GF-D8 (cell line): ENCODE measurements at regions not wholly inside any gene's neighbourhood (a gene's known extent, or its start where the extent isn't known, plus 50 kb on each side); places are given as distances from the start of the nearest gene placed in this dataset.
"Not testable (repeated sequence)": the region's sequence is repeated elsewhere in the genome, so short reads cannot be mapped to it uniquely, and the experiment has no call there.

Experiments
- DNase-seq: peaks from one replicate; lab custom pipeline; 2025; lab: John Stamatoyannopoulos, UW

- no peak for DNase-seq
Measured at GRCh38 chr14:24744641-24745040, 110.7 kb upstream of the GZMB start.

DNA sequence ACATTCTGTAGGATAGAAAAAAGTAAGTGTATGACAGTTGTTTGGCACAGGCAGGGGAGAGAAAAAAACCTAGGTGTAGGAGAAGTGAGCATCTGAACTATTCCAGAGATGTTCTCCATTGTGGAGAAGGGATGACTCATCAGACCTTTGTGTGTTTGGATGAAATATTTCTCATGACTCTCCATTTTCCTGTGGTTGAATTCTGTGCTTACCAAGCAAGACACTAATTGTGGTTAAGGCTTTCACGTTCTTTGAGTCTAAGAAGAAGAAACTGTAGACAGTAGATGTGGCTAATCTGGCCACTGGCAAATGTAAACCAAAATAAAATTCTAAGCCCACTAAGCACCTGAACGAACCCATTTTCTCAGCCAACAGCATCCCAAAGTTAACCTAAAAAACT is 107.9 kb upstream of the GZMB start:
- no peak for DNase-seq

DNA sequence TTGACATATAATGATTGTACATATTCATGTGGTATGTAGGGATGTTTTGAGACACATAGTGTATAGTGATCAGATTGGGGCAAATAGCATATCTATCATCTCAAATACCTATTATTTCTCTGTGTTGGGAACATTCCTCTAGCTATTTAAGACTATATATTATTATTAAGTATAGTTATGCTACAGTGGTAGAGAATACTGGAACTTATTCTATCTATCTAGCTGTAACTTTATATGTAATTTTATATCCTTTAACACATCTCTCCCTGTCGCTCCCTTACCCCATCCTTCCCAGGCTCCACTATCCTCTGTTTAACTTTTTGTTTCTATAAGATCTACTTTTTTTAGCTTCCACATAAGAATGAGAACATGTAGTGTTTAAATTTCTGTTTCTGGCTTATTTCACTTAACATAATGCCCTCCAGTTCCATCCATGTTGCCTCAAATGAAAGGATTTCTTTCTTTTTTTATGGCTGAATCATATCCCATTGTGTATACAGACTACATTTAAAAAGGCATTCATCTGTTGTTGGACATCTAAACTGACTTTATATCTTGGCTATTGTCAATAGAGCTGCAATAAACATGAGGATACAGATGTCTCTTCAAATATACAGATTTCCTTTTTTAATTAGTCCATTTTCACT is 102.1 kb upstream of the GZMB start:
- no peak for DNase-seq

GRCh38 chr14:24734917-24735500 is 101.0 kb upstream of the GZMB start:
- no peak for DNase-seq

DNA sequence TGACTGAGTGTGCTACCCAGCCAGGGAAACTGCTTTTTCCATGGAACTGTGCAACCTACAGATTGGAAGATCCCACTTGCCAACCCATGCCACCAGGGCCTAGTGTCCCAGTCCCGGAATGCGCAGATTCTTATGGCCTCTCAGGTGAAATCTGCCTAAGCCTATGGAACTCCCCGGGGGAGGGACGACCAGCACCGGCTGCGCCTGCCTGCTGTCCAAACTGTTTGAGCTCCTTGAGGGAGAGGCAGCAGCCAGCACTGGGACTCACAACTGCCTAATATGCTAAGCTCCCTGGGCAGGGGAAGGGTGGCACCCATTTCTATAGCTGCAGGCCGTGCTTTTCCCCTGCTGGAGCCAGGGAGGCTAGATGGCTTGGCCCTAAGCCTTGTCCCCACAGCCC is 92.5 kb upstream of the GZMB start:
- DNase-seq = no peak

DNA sequence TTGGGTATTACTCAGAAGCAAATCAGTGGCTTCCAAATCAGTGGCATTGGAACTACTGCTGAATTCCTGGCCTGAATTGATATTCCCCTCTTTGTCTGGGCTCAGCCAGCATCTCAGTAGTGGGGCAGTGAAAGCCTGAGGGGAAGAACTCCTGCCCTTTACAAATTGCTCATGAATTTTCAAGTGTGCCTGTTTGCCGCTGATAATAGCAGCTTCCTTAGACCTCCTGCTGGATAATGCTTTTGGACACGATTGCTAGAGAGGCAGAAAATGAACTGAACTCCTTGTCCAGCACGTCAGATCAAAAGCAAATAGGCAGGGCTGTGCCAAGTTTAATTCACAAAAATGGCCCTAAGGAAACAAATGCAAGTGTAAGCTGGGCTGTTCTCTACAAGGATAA is 91.3 kb upstream of the GZMB start:
- no peak for DNase-seq

DNA sequence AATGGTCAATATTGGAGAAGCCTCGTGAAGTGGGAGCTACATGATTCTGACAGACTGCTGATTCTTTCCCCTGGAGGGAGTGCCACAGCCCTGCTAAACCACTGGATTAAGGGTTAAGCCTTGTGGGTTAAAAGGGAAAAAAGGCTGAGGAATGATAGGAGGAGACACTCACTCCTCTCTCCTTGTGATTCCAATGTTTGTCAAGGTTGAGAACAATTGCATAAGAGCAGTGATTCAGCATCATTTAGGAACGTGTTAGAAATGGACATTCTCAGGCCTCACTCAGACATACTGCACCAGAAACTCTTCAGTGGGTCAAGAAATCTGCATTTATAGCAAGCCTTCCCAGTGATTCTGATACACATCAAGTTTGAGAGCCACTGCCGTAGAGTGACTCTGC is 87.8 kb upstream of the GZMB start:
- DNase-seq = no peak

GRCh38 chr14:24715239-24715638 is 81.2 kb upstream of the GZMB start:
- no peak for DNase-seq

GRCh38 chr14:24713404-24713803 is 79.4 kb upstream of the GZMB start:
- DNase-seq = no peak

DNA sequence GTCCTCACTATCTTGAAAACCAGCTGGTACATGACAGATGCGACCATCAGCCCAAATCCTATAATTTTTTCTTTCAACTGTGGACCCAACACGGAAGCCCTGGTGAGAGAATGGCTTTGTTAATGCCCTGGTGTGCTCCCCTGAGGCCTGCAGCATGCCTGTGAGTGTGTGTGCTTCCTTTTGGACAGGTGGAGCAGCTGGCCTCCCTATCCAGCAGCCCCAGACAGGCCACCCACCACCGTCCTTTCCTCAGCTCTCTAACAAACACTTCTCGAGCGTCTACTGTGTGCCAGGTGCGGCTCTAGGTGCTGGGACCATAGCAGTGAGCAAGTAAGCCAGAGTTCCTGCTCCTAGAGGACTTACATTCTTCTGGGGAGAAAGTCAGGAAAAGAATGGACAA is 78.9 kb upstream of the GZMB start:
- no peak for DNase-seq

GRCh38 chr14:24712374-24712773 is 78.4 kb upstream of the GZMB start:
- no peak for DNase-seq

- no peak for DNase-seq
Measured at GRCh38 chr14:24710403-24711112, 76.6 kb upstream of the GZMB start.

DNA sequence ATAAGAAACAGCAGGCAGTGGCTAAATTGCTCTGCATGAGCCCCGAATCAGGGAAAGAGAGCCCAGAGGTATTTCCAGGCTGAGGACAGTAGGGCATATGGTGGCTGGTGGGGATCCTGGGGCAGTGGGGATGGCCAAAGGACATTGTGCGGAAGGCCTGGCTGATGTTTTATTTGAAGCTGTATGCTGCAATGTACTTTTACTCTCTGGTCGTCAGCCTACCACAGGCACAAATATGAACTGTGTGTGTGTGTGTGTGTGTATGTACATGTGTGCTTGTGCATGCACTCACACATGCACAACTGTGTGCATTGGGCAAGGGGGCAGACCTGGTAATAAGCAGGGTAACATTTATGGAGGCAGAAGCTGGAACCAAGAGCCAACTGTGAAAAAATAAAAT is 74.7 kb upstream of the GZMB start:
- no peak for DNase-seq

DNA sequence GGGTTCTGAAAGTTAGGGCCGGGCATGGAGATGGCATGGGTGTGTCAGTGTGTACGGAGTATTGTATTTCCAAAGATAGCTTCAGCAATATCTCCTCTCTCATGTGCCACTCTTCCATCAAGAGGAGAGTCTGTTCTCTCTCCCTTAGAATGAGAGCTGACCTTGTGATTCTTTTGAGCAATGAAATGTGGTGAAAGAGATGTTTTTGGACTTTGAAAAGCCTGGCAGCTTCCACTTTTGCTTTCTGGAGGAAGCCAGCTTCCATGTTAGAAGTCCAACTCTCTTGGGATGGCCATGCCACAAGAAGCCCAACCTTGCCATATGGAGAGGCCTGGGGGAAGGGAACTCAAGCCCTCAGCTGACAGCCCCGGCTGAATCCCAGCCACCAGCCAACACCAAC is 72.4 kb upstream of the GZMB start:
- no peak for DNase-seq

GRCh38 chr14:24705840-24706239 is 71.8 kb upstream of the GZMB start:
- DNase-seq = no peak

- no peak for DNase-seq
Measured at GRCh38 chr14:24701062-24701461, 67.1 kb upstream of the GZMB start.

GRCh38 chr14:24700511-24700910 is 66.5 kb upstream of the GZMB start:
- no peak for DNase-seq

DNA sequence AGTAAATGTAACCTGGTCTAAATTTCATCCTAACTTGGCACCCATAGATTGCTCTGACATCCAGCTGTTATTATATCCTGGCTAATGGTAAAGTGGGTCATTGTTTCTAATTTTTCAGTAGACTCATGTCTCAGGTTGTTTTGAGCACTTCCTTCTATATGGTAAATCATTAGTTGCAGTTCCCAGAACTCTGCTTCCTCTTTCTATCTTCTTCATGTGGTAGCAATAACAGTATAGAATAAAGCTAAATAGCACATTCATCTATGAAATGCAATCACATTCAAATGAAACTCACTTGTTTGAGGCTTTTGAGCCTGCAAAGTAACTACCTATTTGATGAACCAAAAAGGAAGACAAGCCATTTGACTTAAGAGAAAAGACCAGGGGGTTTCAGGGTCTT is 65.1 kb upstream of the GZMB start:
- DNase-seq = peak; percentile 48

DNA sequence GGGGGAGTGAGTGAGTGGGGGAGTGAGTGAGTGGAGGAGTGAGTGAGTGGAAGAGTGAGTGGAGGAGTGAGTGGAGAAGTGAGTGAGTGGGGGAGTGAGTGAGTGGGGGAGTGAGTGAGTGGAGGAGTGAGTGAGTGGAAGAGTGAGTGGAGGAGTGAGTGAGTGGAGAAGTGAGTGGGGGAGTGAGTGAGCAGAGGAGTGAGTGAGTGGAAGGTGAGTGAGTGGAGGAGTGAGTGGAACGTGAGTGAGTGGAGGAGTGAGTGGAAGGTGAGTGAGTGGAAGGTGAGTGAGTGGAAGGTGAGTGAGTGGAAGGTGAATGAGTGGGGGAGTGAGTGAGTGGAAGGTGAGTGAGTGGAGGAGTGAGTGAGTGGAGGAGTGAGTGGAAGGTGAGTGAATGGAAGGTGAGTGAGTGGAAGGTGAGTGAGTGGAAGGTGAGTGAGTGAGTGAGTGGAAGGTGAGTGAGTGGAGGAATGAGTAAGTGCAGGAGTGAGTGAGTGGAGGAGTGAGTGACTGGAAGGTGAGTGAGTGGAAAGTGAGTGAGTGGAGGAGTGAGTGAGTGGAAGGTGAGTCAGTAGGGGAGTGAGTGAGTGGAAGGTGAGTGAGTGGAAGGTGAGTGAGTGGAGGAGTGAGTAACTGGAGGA is 62.4 kb upstream of the GZMB start:
- not testable (repeated sequence) for DNase-seq

GRCh38 chr14:24695265-24696241 is 61.6 kb upstream of the GZMB start:
- peak; percentile 74 for DNase-seq

GRCh38 chr14:24694680-24695079 is 60.7 kb upstream of the GZMB start:
- no peak for DNase-seq

DNA sequence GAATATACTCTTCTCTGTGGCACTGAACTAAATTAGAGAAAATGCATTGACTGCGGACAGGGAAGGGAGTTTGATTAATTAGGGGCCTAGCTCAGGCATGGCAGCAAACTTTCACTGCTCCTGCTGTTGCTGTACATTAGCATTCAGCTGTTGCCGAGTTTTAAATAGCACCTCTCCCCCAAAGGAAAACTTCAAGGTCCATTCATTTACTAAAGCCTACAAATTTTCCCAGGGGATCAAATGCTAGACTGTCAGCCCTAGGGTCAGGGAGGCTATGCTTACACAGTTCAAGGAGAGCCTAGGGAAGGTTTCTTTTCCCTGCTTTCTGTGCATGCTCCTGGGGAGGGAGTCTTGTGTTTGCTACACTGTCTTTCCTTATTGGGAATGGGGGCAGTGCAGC is 60.0 kb upstream of the GZMB start:
- no peak for DNase-seq
